UCSD-AML1 (cell line): ENCODE measurements at regions not wholly inside any gene's neighbourhood (a gene's known extent, or its start where the extent isn't known, plus 50 kb on each side); places are given as distances from the start of the nearest gene placed in this dataset.
A peak's percentile ranks its signal among the peaks of the same experiment; 100 is the strongest.

ENCODE experiments used
- DNase-seq: peaks from one replicate; lab custom pipeline; 2025; ENCODE audit not compliant: unreplicated experiment; lab: John Stamatoyannopoulos, UW

DNA sequence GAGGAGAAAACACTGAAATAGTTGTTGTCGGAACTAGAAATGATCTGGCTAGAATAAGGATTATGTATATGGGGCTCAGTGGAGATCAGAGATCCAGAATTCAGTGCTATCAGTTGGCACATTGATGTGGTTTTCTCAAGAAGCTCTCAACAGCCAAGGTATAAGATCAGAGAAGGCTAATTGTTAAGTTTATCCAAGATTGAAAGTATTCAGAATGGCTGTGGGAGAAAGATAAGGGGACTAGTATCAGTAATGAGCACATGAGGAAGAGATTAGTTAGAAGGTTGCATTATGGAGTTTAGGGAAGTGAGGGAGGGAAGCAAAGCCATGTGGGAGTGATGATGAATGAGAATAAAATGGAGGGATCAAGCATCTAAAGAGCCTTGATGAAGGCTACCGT, 128.1 kb upstream of the MIS18BP1 start:
- DNase-seq, result no peak

DNA sequence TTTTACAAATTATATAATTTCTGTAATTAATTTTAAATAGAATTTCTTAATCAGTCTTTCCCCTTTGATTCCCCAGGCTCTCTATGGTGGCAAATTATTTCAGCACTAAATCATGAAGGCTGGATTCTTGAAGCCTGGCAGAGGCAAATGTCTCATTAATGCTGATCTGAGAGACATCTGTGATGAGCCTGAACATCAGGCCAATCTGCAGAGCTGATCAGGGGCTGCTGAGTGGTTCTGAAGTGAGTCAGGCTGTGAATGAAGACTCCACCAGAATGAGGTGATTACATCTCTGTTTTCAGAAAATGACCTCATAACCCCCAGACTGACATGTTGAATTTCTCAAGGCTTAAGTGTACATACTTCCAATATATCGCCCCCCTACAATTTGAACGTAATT, 124.2 kb upstream of the MIS18BP1 start:
- peak; percentile 2 for DNase-seq

DNA sequence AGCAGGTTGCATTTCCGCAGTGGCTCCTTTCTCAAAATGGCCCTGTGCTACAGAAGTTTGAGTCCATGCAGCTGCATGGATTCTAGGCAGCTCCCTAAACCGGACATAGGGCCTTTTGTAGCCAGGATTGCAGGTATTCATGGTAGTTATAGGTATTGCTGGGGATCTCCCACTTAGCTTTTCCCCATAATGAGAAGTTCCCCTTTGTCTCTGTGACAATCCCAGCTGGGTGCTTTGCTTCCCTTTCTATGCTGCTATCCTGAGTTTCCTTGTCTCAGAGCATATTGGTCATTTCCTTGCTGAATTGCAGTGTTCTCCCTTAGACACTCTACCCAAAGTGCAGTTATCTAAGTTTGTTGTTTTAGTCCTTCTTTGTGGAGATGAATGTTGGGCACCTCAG, 120.9 kb upstream of the MIS18BP1 start:
- peak; percentile 5 for DNase-seq

DNA sequence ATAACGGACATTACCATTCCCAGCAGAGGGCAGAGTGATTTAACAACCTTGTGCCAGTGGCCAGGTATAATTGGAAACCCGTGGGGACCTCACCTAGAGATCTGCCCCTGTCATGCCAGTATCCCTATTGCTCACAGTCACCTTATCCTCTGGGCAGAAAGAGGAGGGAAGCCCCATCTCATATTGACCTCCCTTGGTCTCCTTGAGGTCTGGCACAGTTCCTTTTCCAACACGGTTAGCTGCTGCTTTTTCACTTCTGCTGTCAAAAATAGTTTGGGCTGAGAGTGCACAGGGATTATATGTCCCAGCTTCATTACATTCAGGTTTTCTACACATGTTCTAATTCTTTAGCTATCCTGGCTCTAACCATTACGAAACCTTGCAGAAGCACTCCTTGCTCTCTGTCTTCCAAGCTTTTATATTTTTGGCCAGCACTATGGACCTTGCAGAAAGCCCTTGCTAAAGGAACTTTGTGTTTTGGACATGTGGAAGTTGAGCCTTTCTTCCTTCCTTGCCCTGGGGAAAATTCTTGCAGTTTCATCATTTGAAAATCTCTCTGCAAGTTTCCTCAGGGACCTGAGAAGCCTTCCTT, 111.7 kb upstream of the MIS18BP1 start:
- DNase-seq, result no peak

DNA sequence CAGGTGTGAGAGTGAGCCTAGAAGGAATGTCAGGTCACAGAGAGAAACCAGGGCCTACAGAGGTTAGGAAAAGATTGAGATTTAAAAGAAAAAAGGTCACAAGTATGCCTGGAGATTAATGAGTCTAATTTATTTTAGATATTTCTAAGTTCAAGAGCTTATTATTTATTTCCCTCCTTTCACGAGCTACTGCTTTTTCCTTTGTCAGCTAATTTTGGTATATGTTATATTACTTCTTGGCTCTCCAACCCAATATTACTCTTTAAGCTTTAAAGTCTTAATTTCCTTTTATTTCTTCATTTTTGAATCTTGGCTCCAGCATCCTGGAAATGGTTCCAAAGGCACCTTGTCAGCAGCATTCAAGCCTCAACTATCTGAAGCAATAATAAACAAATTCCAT, 109.5 kb upstream of the MIS18BP1 start:
- DNase-seq, result no peak

DNA sequence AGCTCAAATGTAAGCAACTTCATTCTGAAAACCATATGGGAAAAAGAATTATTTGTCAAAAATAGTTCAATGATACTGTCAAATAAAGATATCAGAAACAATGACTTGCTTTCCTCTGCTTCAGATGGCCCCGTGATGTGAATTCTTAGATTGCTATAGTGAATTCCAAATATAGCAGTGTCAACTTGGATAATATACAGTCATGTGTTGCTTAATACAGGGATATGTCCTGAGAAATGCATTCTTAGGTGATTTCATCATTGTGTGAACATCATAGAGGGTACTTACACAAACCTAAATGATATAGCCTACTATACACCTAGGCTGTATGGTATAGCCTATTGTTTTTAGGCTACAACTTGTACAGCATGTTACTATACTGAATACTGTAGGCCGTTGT, 108.7 kb upstream of the MIS18BP1 start:
- no peak for DNase-seq

DNA sequence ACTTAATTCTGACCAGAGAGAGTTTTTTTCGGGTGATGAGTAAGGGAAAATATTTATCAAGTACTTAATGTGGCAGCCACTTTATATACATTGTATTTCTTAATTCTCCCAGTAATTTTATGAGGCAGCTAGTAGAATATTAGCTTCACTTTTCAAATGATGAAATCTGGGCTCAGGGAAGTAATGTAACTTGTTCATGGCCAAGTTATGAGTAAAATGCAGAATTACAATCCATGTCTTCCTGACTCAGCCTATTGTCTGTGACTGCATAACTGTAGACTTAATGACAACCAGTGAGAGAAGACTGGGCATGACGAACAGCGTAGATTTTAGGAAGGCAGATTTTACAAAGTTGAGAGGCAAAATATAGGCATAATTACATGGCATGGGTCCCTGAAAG, 106.7 kb upstream of the MIS18BP1 start:
- no peak for DNase-seq

DNA sequence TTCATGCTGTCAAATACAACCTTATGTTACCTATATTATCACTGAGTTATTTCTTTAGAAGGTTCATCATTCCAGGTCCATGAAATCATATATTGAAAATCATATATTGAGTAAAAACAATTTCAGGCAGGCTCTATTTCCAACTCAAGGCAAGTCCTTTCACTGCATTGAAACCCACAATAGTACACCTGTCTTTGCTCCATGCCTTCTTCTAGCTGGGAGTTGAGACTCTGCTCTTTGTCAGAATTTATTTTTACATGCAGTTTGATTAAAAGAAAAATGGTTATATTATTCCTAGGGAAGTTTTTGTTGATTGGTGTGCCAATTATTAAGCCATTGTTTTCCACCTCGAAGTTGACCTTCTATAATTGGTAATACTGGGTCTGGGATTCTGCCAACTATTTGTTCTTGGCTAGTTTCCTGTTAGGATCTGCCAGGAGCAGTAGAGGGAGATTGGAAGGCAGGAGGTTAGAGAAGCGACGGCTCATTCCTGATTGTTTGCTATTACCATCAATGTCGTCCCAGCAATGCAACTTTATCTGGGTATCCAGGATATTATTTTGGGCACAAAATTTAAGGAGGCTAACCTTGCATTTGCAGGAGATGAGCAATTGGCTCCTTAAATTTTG, 79.5 kb upstream of the MIS18BP1 start:
- no peak for DNase-seq

DNA sequence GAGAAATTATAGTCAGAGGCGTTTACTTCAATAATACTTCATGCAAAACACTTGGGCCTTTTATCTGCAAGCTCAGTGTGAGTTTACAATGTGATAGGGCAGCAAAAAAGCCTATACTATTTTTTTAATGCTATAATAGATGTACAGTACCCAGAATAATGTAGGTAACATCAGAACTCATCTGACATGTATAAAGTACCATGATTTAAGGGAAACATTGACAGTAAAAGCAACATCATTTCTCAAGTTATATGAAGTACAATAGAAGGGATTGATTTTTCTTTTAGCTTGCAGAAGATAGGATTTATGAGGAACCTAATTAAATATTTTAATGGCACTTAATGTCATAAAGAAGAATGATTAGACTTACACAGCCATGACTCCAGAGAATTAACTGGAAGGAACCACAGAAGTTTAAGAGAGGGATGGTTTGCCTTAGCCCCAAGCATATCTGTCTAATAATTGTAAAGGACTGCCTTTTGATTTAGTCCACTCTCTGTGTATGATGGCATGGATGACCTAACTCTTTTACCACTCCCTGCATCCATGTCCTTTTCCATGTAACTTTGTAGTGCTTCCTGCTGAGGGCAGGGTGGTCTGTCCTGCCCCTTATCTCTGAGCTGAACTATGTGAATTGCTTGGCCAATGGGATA, 55.9 kb upstream of the MIS18BP1 start:
- no peak for DNase-seq
